ENCODE measurements at regions not wholly inside any gene's neighbourhood (a gene's known extent, or its start where the extent isn't known, plus 50 kb on each side); places are given as distances from the start of the nearest gene placed in this dataset.
A peak's percentile ranks its signal among the peaks of the same experiment; 100 is the strongest.

- Histone ChIP-seq H3K4me1 (ENCODE audit: insufficient read depth) (peaks cover 5% of the 10 kb centered on the region), H3K27ac (peak overlapping the region; percentile 71), H4K20me1 (ENCODE audit: insufficient read depth, poor library complexity, severe bottlenecking) (no peaks in the 10 kb centered on the region), H3K9me2 (replicated peaks; ENCODE audit: insufficient read depth) (no peaks in the 10 kb centered on the region), H2AFZ (no peak overlapping the region), H3K4me3 (no peak overlapping the region), H3K9me3 (ENCODE audit: low read depth) (no peaks in the 10 kb centered on the region), H3K36me3 (replicated peaks; ENCODE audit: insufficient read depth, low read depth) (no peaks in the 10 kb centered on the region), H3K27me3 (no peaks in the 10 kb centered on the region), H3K4me2 (no peak overlapping the region), H3K79me2 (no peaks in the 10 kb centered on the region)
- 78% methylated on average over 11 of the region's 11 CpGs for WGBS (ENCODE audit: low lambda C conversion rate, missing lambda C conversion rate)
- TF ChIP-seq EZH2 (IDR thresholded peaks at IDR 0.05; ENCODE audit: borderline replicate concordance) (no peak), CTCF (IDR thresholded peaks at IDR 0.05; ENCODE audit: poor library complexity) (no peak), EZH2phosphoT487 (IDR thresholded peaks at IDR 0.05; ENCODE audit: low read depth, severe bottlenecking, unreplicated experiment) (no peak)
- DNase-seq (ENCODE audit: low spot score), result no peak
Measured at GRCh38 chr19:30320916-30321315, 51.3 kb upstream of the ZNF536 start.
